LoVo (cell line): ENCODE measurements at regions not wholly inside any gene's neighbourhood (a gene's known extent, or its start where the extent isn't known, plus 50 kb on each side); places are given as distances from the start of the nearest gene placed in this dataset.
A peak's percentile ranks its signal among the peaks of the same experiment; 100 is the strongest.
"Not testable (repeated sequence)": the region's sequence is repeated elsewhere in the genome, so short reads cannot be mapped to it uniquely, and the experiment has no call there.

Experiments used
- DNase-seq: peaks from one replicate; pipeline ENCODE4 v3.0.0-alpha.2; 2016; ENCODE audit warnings: low spot score

DNA sequence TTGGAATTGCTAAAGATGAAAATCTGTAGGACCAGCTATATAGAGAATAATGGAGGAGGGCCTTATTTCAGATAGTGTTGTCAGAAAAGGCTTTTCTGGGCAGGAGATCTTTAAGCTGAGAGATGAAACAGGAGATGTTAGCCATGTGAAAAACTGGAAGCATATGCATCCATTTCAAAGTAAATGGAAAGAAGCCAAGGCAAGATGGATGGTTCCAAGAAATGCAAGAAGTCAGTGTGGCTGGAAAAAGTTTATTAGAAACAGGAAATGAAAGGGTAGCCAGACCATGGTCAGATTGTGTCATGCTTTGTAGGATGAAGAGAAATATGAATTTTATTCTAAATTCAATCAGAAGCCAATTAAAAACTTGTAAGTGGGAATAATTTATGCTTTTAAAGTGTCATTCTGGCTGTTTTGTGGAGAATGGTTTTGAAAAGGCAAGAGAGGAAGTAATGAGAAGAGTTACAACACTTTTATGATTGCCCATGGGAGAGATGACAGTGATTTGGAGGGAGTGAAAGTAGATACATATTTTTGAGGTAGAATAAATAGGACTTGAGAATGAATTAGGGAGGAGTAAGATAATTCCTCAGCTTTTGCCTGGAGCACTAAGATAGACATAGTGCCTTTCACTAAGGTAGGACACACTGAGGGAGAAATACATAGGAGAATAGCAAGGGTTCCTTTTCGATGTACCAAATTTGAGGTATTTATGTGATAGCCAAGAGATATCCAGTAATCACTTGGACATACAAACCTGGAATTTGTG, 620.1 kb downstream of the HTR1B start:
- no peak for DNase-seq

GRCh38 chr6:76840865-76841264, 622.4 kb downstream of the HTR1B start:
- no peak for DNase-seq

- DNase-seq = no peak
These were observed 623.1 kb downstream of the HTR1B start for GRCh38 chr6:76840041-76840745.

GRCh38 chr6:76839505-76839904, 623.8 kb downstream of the HTR1B start:
- DNase-seq = no peak

- DNase-seq = no peak
These were observed 625.7 kb downstream of the HTR1B start for GRCh38 chr6:76837564-76837963.

DNA sequence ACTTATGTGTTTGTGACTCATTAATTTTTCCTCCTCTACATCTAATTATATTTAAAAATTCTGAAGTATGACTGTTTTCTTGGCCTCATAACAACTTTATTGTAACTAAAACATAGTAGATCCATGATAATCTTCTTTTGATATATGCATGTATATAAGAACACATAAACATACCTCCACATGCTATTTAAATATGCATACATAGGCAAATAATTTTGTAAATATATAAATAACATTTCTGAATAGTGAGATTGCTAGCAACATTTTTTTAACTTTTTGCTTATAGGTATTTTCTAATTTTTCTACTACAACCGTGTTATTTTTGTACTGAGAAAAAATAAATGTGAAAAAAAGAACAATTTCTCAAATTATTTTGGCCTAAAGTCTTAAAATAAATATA, 627.6 kb downstream of the HTR1B start:
- DNase-seq = no peak

DNA sequence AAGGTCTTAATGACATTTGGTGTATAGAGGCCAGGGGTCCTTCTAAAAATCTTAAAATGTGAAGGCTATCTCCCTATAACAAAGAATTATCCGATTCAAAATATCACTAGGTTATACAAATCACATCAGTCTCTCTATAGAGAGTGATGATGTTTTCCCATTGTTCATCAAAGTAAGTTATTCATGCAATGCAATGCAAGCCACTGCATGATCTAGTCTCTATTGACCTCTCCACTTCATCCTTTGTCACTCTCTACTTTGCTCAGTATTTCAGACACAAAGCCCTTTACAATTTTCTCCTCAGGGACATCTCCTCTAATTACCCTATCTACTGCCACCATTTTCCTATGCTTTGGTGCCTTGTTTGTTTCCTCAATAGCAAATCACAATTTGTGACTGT, 628.0 kb downstream of the HTR1B start:
- no peak for DNase-seq

- no peak for DNase-seq
These were observed 628.9 kb downstream of the HTR1B start for GRCh38 chr6:76834399-76834798.

- DNase-seq = no peak
These were observed 632.0 kb downstream of the HTR1B start for GRCh38 chr6:76831299-76831698.

- DNase-seq = not testable (repeated sequence)
These were observed 639.7 kb downstream of the HTR1B start for GRCh38 chr6:76823578-76823977.

DNA sequence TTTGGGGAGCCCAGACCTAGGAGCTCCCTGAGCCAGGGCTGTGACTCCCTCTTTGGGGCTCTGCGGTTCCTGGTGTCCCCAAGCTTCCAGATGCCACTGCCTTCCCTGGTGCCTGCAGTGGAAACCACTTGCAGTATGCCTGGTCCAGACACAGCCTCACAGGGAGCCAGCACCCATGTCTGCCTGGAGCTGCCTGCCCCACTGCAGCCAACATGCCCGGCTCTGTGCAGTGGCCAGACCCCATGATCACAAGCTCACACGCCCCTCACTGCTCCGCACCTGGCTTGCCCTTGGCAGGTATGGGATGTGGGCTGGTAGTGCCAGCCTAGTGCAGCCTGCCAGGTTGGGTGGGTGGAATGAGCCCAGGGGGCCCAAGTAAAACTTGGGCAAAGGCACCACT, 644.8 kb downstream of the HTR1B start:
- no peak for DNase-seq

GRCh38 chr6:76817429-76817828, 645.9 kb downstream of the HTR1B start:
- DNase-seq = no peak

DNA sequence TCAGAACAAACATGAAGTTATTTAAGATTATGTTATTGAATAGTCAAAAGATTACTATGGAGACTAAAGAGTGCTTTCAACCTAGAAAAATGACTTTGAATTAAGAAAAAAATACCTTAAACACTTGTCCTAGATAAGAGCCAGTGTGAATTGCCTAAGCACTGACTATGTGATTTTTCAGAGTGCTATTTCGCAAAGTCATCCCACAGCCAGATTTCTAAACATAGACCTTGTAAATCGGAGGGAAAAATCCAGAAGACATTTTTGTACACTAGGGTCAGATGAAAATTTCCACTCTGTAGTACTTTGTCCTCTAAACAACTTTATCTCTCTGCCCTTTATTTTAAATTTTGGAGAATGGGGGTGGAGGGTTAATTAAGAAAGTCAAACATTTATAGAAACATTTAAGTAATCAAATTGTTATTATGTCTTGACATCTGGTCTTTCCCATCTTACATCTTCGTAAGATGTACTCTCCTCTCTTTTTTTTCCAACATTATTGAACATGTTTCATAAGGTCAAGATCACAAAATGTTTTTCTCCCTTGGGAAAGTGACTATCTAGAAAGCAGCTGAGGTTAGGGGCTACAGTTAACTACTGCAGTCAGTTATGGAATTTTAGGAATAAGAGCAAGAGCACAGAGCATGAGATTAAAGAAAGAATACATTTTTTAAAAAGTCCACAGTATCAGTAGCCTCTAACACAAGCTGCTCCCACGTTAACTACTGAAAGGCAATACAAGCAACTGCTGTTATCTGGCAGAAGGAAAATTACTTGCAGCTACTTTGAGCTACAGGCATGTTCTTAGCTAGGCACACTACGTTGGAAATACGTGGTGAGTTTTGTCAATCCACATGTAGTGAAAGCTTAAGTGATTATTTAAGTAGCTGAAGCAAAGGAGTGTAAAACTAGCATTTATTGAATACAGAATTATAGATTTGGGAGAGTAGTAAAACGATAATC, 648.5 kb downstream of the HTR1B start:
- DNase-seq = no peak

DNA sequence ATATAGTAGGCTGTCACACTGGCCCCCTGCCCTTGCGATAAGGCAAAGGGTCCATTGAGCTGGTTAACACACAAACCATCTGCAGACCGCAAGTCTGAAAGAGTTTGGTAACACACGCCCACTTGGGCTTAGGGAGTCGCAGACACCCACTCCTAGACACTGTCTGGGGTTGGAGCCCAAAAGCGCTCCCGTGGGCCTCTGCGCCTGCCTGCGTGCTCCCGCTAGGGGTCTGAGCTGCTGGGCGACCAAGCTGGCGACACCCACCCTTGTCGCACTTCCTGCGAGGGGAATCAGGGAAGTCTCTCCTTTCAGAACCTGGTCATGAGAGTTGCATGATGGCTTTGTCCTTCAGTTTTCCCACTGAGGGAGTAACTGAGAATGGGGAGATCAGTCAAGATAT, 653.0 kb downstream of the HTR1B start:
- no peak for DNase-seq

DNA sequence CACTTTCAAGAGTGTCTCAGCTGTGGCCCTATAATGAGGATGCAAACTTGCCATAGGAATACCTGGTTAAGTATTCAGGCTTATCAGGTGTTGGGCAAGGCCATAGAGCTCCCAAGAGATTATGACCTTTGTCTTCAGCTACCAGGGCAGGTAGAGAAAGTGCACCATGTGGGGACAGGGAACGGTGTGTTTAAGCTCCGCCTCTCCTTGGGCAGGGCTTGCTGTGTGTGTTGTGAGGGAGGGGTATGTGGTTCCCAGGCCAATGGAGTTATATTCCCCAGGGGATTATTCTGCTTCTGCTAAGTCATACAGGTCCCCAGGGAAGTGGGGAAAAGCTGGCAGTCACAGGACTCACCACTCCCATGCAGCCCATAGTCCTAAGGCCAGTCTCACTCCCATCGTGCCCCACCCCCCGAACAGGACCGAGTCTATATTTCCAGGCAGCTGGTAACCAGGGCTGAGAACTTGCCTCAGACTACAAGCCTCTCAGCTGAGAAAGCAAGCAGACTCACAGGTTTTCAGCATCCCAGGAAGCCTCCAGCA, 660.2 kb downstream of the HTR1B start:
- peak; percentile 11 for DNase-seq

DNA sequence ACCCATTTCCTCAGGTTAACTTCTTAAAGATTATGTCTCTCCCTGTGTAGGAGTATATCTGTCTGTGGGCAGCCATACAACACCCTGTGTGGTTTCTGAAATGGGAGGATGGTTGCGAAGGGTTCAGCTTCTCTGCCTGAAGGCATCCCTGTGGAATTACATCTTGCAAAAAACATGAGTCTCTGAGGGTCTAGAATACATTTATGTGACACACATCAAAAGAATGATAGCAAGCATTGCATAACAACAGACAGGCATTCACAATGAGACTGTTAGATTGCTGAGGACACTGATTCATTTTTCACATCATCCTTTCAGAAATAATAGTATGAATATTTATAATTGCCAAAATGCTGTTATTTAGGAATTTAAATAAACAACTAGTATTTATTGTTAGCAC, 670.9 kb downstream of the HTR1B start:
- no peak for DNase-seq

DNA sequence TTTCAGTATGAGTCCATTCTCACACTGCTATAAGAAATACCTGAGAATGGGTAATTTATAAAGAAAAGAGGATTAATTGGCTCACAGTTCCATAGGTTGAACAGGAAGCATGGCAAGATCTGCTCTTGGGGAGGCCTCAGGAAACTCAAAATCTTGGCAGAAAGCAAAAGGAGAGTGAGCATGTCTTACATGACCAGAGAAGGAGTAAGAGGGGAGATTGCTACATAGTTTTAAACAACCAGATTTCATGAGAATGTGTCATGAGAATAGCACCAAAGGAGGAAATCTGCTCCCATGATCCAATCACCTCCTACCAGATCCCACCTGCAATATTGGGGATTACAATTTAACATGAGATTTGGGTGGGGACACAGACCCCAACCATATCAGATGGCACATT, 672.4 kb downstream of the HTR1B start:
- no peak for DNase-seq

DNA sequence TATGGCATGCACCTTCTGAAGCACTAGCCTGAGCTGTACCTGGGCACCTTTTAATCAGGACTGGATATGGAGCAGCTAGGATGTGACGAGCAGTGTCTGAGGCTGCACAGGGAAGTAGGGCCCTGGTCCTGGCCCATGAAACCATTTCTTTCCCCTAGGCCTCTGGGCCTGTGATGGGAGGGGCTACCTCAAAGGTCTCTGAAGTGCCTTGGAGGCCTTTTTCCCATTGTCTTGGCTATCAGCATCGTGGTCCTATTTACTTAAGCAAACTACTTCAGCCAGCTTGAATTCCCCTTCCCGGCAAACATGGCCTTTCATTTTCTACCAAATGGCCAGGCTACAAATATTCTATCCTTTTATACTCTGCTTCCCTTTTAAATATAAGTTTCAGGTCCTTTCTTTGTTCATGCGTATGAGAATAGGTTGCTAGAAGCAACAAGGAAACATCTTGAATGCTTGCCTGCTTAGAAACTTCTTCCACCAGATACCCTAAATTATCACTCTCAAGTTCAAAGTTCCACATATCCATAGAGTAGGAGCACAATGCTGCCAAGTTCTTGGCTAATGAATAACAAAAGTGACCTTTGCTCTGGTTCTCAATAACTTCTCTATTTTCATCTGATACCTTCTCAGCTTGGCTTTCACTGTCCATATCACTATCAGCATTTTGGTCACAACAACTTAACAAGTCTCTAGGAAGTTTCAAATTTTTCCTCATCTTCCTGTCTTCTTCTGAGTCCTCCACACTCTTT, 673.1 kb downstream of the HTR1B start:
- peak; percentile 56 for DNase-seq

DNA sequence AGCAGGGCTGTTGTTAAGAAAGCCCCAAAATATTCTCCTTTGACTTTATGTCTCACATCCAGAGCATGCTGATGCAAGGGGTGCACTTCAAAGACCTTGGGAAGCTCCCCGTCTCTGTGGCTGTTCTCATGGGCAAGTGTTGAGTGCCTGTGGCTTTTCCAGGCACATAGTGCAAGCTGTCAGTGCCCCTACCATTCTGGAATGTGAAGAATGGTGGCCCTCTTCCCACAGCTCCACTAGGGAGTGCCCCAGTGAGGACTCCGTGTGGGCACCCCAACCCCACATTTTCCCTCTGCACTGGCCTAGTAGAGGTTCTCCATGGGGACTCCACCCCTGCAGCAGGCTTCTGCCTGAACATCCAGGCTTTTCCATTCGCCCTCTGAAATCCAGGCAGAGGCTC, 673.7 kb downstream of the HTR1B start:
- no peak for DNase-seq

GRCh38 chr6:76788155-76788554, 675.1 kb downstream of the HTR1B start:
- no peak for DNase-seq

DNA sequence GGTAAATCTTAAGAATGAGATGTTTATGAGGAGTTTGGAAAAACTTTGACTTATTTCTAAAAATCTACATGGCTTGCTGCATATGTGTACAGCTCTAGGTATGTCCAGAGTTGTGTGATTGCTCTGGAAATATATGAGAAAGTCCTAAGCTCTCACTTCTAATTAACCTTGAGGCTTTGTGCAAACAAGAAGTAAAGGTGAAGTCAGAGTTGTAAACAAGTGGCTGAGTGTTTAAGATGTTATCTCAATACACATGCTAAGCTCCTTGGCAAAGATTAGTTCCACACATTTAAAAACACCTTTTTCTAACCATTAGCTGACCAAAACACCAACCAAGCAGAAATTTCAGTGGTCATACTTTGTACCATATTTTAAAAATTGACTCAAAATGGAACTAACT, 684.2 kb downstream of the HTR1B start:
- no peak for DNase-seq

DNA sequence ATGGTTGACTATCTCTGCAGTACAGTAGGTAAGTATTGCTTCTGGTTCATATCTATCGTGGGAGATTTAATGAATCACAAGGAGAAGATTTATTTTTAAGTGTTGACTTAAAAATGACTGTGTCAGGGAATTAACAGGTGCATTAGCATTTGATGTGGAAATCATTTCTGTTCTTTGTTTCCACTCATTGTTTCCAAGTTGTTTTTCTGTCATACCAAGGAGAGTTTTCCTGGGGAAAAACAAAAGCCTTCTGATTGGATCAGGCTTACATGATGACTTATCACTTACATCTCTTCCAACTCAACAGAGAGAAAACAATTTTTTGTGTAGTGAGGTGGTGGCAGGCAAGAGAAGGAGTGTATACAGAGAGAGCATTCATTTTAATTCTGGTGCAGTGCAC, 686.4 kb downstream of the HTR1B start:
- DNase-seq = no peak
